K562 (cell line): ENCODE measurements at regions not wholly inside any gene's neighbourhood (a gene's known extent, or its start where the extent isn't known, plus 50 kb on each side); places are given as distances from the start of the nearest gene placed in this dataset.

Experiments
- ATAC-seq: fragments of 200-7000 bp; cut with Tn5 transposase; 3 replicates; pipeline ENCODE4 v1.9.1; 2020; ENCODE audit warnings: moderate library complexity
- BruUV-seq: library from RNA; stranded (reverse); fragments of 400-500 nt; replicated peaks from 2 replicates; lab custom pipeline; 2021; lab: Mats Ljungman, UMichigan
- CTCF ChIA-PET: fragments of 300-600 bp; formaldehyde crosslinking; extraction: SDS; loops from one replicate; lab custom pipeline; 2021; ENCODE audit warnings: low intra/inter-chr PET ratio; lab: Yijun Ruan, JAX
- POLR2A ChIA-PET: fragments of 300-600, 350-650 bp; sonication (Branson Sonifier 250); formaldehyde crosslinking; extraction: SDS; loops from one replicate; lab custom pipeline; 2021; ENCODE audit warnings: antibody characterized with exemption, inconsistent platforms; lab: Yijun Ruan, JAX
- DNase-seq, 4 experiments: peaks; one replicate each; pipeline versions ENCODE4 v3.0.0 to v3.0.0-alpha.2; 2011 to 2018; ENCODE audit warnings: low spot score in 3 of 4, mixed read lengths in 3 of 4; ENCODE audit errors: extremely low read depth in 1 of 4
- FAIRE-seq: peaks from 2 replicates; lab custom pipeline; 2011; peaks lifted over from hg19 to GRCh38; lab: Jason Lieb, UNC
- H2AFZ ChIP-seq: 2 replicates; pipeline ENCODE4 v1.6.0; 2011; ENCODE audit warnings: low read depth, low read length, control low read depth, inconsistent platforms
- H3K27ac ChIP-seq: fragments of 200-600 bp; 3 replicates; pipeline ENCODE4 v1.8.0; 2011; ENCODE audit warnings: low read depth, mild to moderate bottlenecking, control low read depth, inconsistent platforms, low read length, moderate library complexity, mixed read lengths; ENCODE audit errors: extremely low read depth
- H3K27me3 ChIP-seq, 2 experiments: fragments of 300-600 bp in 1 of 2; 2 replicates in 1 of 2; 3 replicates in 1 of 2; pipeline versions ENCODE4 v1.6.0 to v1.8.0; 2011; ENCODE audit warnings: inconsistent platforms in 2 of 2, low read length in 2 of 2, mild to moderate bottlenecking in 1 of 2, mixed read lengths in 1 of 2, moderate library complexity in 1 of 2; ENCODE audit not compliant: control insufficient read depth in 2 of 2, insufficient read depth in 2 of 2
- H3K36me3 ChIP-seq: fragments of 300-600 bp; 3 replicates; pipeline ENCODE4 v1.8.0; 2011; ENCODE audit warnings: mild to moderate bottlenecking, low read length, inconsistent platforms; ENCODE audit not compliant: control insufficient read depth, insufficient read depth
- H3K4me1 ChIP-seq, 2 experiments: fragments of 200-600 bp in 1 of 2; replicated peaks in 1 of 2; 2 replicates in 1 of 2; 3 replicates in 1 of 2; pipeline versions ENCODE4 v1.5.1 to v1.8.0; 2011; ENCODE audit warnings: inconsistent platforms in 2 of 2, low read length in 2 of 2, mild to moderate bottlenecking in 1 of 2, mixed read lengths in 1 of 2, moderate library complexity in 1 of 2; ENCODE audit not compliant: control insufficient read depth in 2 of 2, insufficient read depth in 2 of 2
- H3K4me2 ChIP-seq: 2 replicates; pipeline ENCODE4 v1.6.1; 2011; ENCODE audit warnings: low read length, control low read depth, inconsistent platforms, mixed read lengths; ENCODE audit not compliant: insufficient read depth
- H3K4me3 ChIP-seq: fragments of 200-600 bp; sonication (generic), shearing (Covaris generic); 2 replicates; pipeline ENCODE4 v1.5.1; 2016; ENCODE audit warnings: control low read depth, inconsistent platforms
- H3K79me2 ChIP-seq: fragments of 200-600 bp; 3 replicates; pipeline ENCODE4 v1.8.0; 2011; ENCODE audit warnings: low read length, inconsistent platforms; ENCODE audit not compliant: control insufficient read depth, insufficient read depth
- H3K9ac ChIP-seq, 2 experiments: 2 replicates each; pipeline versions ENCODE4 v1.6.0 to v1.6.1; 2011; ENCODE audit warnings: low read depth in 2 of 2, low read length in 2 of 2, control low read depth in 1 of 2, inconsistent platforms in 1 of 2, mild to moderate bottlenecking in 1 of 2, mixed read lengths in 1 of 2; ENCODE audit not compliant: insufficient read depth in 1 of 2
- H3K9me1 ChIP-seq: one replicate; pipeline ENCODE4 v1.6.0; 2011; ENCODE audit warnings: inconsistent platforms, mild to moderate bottlenecking, low read length, moderate library complexity; ENCODE audit not compliant: control insufficient read depth, insufficient read depth
- H3K9me3 ChIP-seq: replicated peaks from 2 replicates; pipeline ENCODE4 v1.5.1; 2011; ENCODE audit warnings: low read depth, low read length, inconsistent platforms; ENCODE audit not compliant: control insufficient read depth, insufficient read depth
- H4K20me1 ChIP-seq: replicated peaks from 2 replicates; pipeline ENCODE4 v1.6.1; 2011; ENCODE audit warnings: low read length, inconsistent platforms, mixed read lengths; ENCODE audit not compliant: control insufficient read depth, insufficient read depth
- CBX2 ChIP-seq: fragments of 200-600 bp; sonication (generic); IDR thresholded peaks from one replicate; pipeline ENCODE4 v1.6.1; 2012; ENCODE audit warnings: mild to moderate bottlenecking, low read length, inconsistent platforms; ENCODE audit not compliant: insufficient read depth, poor library complexity, severe bottlenecking
- RUNX1 ChIP-seq: sonication (generic); IDR thresholded peaks from 2 replicates; pipeline ENCODE4 v1.6.1; 2016; ENCODE audit warnings: antibody characterized with exemption, low read depth
- USF2 ChIP-seq: sonication (generic); formaldehyde crosslinking; IDR thresholded peaks from 2 replicates; pipeline ENCODE4 v1.5.0; 2020; ENCODE audit warnings: missing genetic modification reagents
- ZBTB7A ChIP-seq: IDR thresholded peaks from 2 replicates; pipeline ENCODE4 v1.6.1; 2011; ENCODE audit warnings: low read depth, mild to moderate bottlenecking, low read length, moderate library complexity, borderline replicate concordance; ENCODE audit not compliant: control insufficient read depth
- ZKSCAN8 ChIP-seq: fragments of 200-800 bp; sonication (Bioruptor generic); IDR thresholded peaks from 2 replicates; pipeline ENCODE4 v1.6.1; 2016; ENCODE audit warnings: missing genetic modification characterization, missing compliant biosample characterization
- WGBS: fragments of 100-300 bp; shearing (Covaris generic); methylation state at CpG from one replicate; pipeline ENCODE4 v1.1.6; 2016; ENCODE audit warnings: low coverage, mixed read lengths; ENCODE audit not compliant: insufficient coverage; ENCODE audit errors: missing lambda C conversion rate; 5-methylcytosine and 5-hydroxymethylcytosine counted together
- in situ Hi-C: fragments of 300-500 bp; cut with MboI; formaldehyde crosslinking; loops from 4 replicates; pipeline ENCODE4 v1.15.0; 2018; ENCODE audit warnings: inconsistent platforms, mixed read lengths
- intact Hi-C: fragments of 100-400 bp; cut with micrococcal nuclease; formaldehyde crosslinking; loops from 2 replicates; pipeline ENCODE4 v1.14.2; 2022
- TF ChIP-seq, protein P1 (sequence below): fragments of 450-650 bp; formaldehyde crosslinking; IDR thresholded peaks from 2 replicates; pipeline ENCODE4 v1.4.0; 2020; ENCODE audit warnings: mild to moderate bottlenecking, moderate library complexity
- TF ChIP-seq, protein P2 (sequence below): fragments of 450-650 bp; IDR thresholded peaks from 2 replicates; pipeline ENCODE4 v1.7.1; 2018; ENCODE audit warnings: mild to moderate bottlenecking, low read depth; ENCODE audit not compliant: partially characterized antibody
- TF ChIP-seq, protein P3 (sequence below): sonication (generic); formaldehyde crosslinking; IDR thresholded peaks from 2 replicates; pipeline ENCODE4 v1.9.0; 2022; ENCODE audit warnings: mild to moderate bottlenecking, missing genetic modification reagents
- TF ChIP-seq, protein P4 (sequence below): fragments of 450-650 bp; IDR thresholded peaks from 2 replicates; pipeline ENCODE4 v1.7.0; 2016; ENCODE audit warnings: borderline replicate concordance

DNA sequence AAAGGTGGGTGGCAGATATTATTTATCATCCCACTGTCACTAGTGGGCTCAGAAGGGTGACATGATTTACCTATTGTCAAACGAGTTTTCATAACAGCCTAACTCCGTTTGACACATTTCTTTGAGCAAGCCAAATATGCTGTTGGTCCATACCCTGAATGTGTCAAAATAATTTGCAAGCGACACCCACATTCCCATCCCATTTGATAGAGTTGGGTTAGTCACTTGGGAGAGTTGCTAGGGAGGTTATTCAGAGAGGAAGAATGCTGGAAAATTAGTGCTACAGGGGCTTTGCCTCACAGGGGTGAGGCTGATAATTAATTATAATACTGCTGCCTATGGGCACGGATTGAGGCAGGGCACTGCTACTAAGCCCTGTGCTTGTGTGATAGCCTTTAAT, 98.5 kb upstream of the FHIT start:
- DNase-seq (no peak), FAIRE-seq (no peak), ATAC-seq (no peak)
- H3K36me3 ChIP-seq: no peaks in the 10 kb centered on the region
- no peaks in the 10 kb centered on the region for H3K27me3 ChIP-seq
- CTCF ChIA-PET: no interaction called here
- intact Hi-C loops: no loop called here
- no peak overlapping the region for H2AFZ ChIP-seq
- no peak overlapping the region for H3K4me3 ChIP-seq
- no peak overlapping the region for H3K27ac ChIP-seq
- no peaks in the 10 kb centered on the region for H3K79me2 ChIP-seq
- H3K9ac ChIP-seq: no peak overlapping the region
- H3K4me2 ChIP-seq: no peak overlapping the region
- TF ChIP-seq, protein P1, sequence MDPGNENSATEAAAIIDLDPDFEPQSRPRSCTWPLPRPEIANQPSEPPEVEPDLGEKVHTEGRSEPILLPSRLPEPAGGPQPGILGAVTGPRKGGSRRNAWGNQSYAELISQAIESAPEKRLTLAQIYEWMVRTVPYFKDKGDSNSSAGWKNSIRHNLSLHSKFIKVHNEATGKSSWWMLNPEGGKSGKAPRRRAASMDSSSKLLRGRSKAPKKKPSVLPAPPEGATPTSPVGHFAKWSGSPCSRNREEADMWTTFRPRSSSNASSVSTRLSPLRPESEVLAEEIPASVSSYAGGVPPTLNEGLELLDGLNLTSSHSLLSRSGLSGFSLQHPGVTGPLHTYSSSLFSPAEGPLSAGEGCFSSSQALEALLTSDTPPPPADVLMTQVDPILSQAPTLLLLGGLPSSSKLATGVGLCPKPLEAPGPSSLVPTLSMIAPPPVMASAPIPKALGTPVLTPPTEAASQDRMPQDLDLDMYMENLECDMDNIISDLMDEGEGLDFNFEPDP (CRISPR knock-in tag): no peak
- TF ChIP-seq, protein P2, sequence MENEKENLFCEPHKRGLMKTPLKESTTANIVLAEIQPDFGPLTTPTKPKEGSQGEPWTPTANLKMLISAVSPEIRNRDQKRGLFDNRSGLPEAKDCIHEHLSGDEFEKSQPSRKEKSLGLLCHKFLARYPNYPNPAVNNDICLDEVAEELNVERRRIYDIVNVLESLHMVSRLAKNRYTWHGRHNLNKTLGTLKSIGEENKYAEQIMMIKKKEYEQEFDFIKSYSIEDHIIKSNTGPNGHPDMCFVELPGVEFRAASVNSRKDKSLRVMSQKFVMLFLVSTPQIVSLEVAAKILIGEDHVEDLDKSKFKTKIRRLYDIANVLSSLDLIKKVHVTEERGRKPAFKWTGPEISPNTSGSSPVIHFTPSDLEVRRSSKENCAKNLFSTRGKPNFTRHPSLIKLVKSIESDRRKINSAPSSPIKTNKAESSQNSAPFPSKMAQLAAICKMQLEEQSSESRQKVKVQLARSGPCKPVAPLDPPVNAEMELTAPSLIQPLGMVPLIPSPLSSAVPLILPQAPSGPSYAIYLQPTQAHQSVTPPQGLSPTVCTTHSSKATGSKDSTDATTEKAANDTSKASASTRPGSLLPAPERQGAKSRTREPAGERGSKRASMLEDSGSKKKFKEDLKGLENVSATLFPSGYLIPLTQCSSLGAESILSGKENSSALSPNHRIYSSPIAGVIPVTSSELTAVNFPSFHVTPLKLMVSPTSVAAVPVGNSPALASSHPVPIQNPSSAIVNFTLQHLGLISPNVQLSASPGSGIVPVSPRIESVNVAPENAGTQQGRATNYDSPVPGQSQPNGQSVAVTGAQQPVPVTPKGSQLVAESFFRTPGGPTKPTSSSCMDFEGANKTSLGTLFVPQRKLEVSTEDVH: no peak
- TF ChIP-seq, protein P3, sequence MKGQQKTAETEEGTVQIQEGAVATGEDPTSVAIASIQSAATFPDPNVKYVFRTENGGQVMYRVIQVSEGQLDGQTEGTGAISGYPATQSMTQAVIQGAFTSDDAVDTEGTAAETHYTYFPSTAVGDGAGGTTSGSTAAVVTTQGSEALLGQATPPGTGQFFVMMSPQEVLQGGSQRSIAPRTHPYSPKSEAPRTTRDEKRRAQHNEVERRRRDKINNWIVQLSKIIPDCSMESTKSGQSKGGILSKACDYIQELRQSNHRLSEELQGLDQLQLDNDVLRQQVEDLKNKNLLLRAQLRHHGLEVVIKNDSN (CRISPR knock-in tag): no peak
- TF ChIP-seq RUNX1: no peak
- TF ChIP-seq CBX2: no peak
- TF ChIP-seq USF2 (CRISPR knock-in tag): no peak
- TF ChIP-seq, protein P4, sequence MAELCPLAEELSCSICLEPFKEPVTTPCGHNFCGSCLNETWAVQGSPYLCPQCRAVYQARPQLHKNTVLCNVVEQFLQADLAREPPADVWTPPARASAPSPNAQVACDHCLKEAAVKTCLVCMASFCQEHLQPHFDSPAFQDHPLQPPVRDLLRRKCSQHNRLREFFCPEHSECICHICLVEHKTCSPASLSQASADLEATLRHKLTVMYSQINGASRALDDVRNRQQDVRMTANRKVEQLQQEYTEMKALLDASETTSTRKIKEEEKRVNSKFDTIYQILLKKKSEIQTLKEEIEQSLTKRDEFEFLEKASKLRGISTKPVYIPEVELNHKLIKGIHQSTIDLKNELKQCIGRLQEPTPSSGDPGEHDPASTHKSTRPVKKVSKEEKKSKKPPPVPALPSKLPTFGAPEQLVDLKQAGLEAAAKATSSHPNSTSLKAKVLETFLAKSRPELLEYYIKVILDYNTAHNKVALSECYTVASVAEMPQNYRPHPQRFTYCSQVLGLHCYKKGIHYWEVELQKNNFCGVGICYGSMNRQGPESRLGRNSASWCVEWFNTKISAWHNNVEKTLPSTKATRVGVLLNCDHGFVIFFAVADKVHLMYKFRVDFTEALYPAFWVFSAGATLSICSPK: no peak
- no peak for TF ChIP-seq ZBTB7A
- no peak for TF ChIP-seq ZKSCAN8 (CRISPR knock-in tag)
- H3K9me3 ChIP-seq: no peaks in the 10 kb centered on the region
- H4K20me1 ChIP-seq: no peaks in the 10 kb centered on the region
- 0% methylated on average over 4 of the region's 4 CpGs for WGBS
- no peaks in the 10 kb centered on the region for H3K9me1 ChIP-seq
- no TSS peak for BruUV-seq
- POLR2A ChIA-PET: no interaction called here
- H3K4me1 ChIP-seq: no peaks in the 10 kb centered on the region
- in situ Hi-C loops: no loop called here
